GM12878 (cell line): ENCODE measurements at regions not wholly inside any gene's neighbourhood (a gene's known extent, or its start where the extent isn't known, plus 50 kb on each side); places are given as distances from the start of the nearest gene placed in this dataset.

Source experiments
- ATAC-seq: fragments of 200-7000 bp; cut with Tn5 transposase; 3 replicates; pipeline ENCODE4 v1.9.1; 2020; ENCODE audit warnings: mild to moderate bottlenecking, moderate library complexity
- BruUV-seq: library from RNA; stranded (reverse); fragments of 400-500 nt; replicated peaks from 2 replicates; lab custom pipeline; 2021; lab: Mats Ljungman, UMichigan
- CTCF ChIA-PET: fragments of 300-600 bp; sonication (Branson Sonifier 250); formaldehyde crosslinking; extraction: SDS; loops from one replicate; lab custom pipeline; 2021; ENCODE audit warnings: inconsistent platforms; lab: Yijun Ruan, JAX
- POLR2A ChIA-PET: fragments of 350-600 bp; formaldehyde crosslinking; extraction: SDS; loops from one replicate; lab custom pipeline; 2021; ENCODE audit warnings: inconsistent platforms; lab: Charles Lee
- RAD21 ChIA-PET: fragments of 300-600 bp; sonication (Branson Sonifier 250); formaldehyde crosslinking; loops from one replicate; lab custom pipeline; 2023; ENCODE audit warnings: antibody characterized with exemption; ENCODE audit not compliant: unreplicated experiment; lab: Charles Lee
- SMC1A ChIA-PET: fragments of 300-600 bp; sonication (Branson Sonifier 250); formaldehyde crosslinking; loops from one replicate; lab custom pipeline; 2023; ENCODE audit not compliant: unreplicated experiment, uncharacterized antibody; lab: Charles Lee
- DNase-seq: peaks from one replicate; pipeline ENCODE4 v3.0.0-alpha.2; 2011; ENCODE audit warnings: low read depth, low spot score
- FAIRE-seq: peaks from 3 replicates; lab custom pipeline; 2011; peaks lifted over from hg19 to GRCh38; lab: Jason Lieb, UNC
- H2AFZ ChIP-seq: 2 replicates; pipeline ENCODE4 v1.6.0; 2011; ENCODE audit warnings: low read depth, low read length, control low read depth; ENCODE audit not compliant: control insufficient read depth
- H3K27ac ChIP-seq: 2 replicates; pipeline ENCODE4 v1.5.1; 2011; ENCODE audit warnings: control low read depth; ENCODE audit not compliant: control insufficient read depth, insufficient read depth
- H3K27me3 ChIP-seq, 2 experiments: replicated peaks in 1 of 2; 2 replicates each; pipeline versions ENCODE4 v1.6.0 to v1.6.1; 2011; ENCODE audit warnings: low read length in 1 of 2; ENCODE audit not compliant: control insufficient read depth in 2 of 2, insufficient read depth in 2 of 2
- H3K36me3 ChIP-seq, 2 experiments: 2 replicates each; pipeline ENCODE4 v1.5.1; 2011; ENCODE audit warnings: low read length in 1 of 2; ENCODE audit not compliant: control insufficient read depth in 2 of 2, insufficient read depth in 2 of 2
- H3K4me1 ChIP-seq: 2 replicates; pipeline ENCODE4 v1.6.1; 2011; ENCODE audit warnings: mild to moderate bottlenecking, low read length, moderate library complexity, mixed read lengths; ENCODE audit not compliant: control insufficient read depth, insufficient read depth
- H3K4me2 ChIP-seq: 2 replicates; pipeline ENCODE4 v1.6.0; 2011; ENCODE audit warnings: control low read depth; ENCODE audit not compliant: control insufficient read depth, insufficient read depth
- H3K4me3 ChIP-seq: fragments of 200-600 bp; sonication (generic); 2 replicates; pipeline ENCODE4 v1.5.1; 2016
- H3K79me2 ChIP-seq: 2 replicates; pipeline ENCODE4 v1.6.0; 2011; ENCODE audit warnings: low read length; ENCODE audit not compliant: control insufficient read depth, insufficient read depth
- H3K9ac ChIP-seq: 2 replicates; pipeline ENCODE4 v1.8.0; 2011; ENCODE audit warnings: low read length, control low read depth, mixed read lengths; ENCODE audit not compliant: control insufficient read depth, insufficient read depth
- H3K9me3 ChIP-seq: replicated peaks from 3 replicates; pipeline ENCODE4 v1.5.1; 2011; ENCODE audit warnings: mild to moderate bottlenecking, low read length; ENCODE audit not compliant: control insufficient read depth, insufficient read depth
- H4K20me1 ChIP-seq: 2 replicates; pipeline ENCODE4 v1.6.0; 2011; ENCODE audit not compliant: control insufficient read depth, insufficient read depth
- CHD2 ChIP-seq: IDR thresholded peaks from 2 replicates; pipeline ENCODE4 v1.6.1; 2011; ENCODE audit warnings: low read depth, low read length, improper control_type of control experiment, borderline replicate concordance
- CREB1 ChIP-seq: IDR thresholded peaks from 2 replicates; pipeline ENCODE4 v1.6.1; 2012; ENCODE audit warnings: low read depth, mild to moderate bottlenecking, inconsistent platforms
- HCFC1 ChIP-seq: fragments of 150-350 bp; IDR thresholded peaks from 2 replicates; pipeline ENCODE4 v1.6.1; 2014; ENCODE audit warnings: low read length
- HDGF ChIP-seq: fragments of 450-650 bp; IDR thresholded peaks from 2 replicates; pipeline ENCODE4 v1.6.1; 2016; ENCODE audit warnings: antibody characterized with exemption
- MYC ChIP-seq: IDR thresholded peaks from 2 replicates; pipeline ENCODE4 v1.6.1; 2011; ENCODE audit warnings: mild to moderate bottlenecking, low read length, moderate library complexity, inconsistent platforms; ENCODE audit not compliant: insufficient read depth, insufficient replicate concordance, insufficient read length, severe bottlenecking
- NFYB ChIP-seq: IDR thresholded peaks from 2 replicates; pipeline ENCODE4 v1.6.1; 2011; ENCODE audit warnings: low read depth, mild to moderate bottlenecking, low read length, improper control_type of control experiment, moderate library complexity; ENCODE audit not compliant: insufficient read depth
- NRF1 ChIP-seq: conservative IDR thresholded peaks from 2 replicates; pipeline ENCODE4 v1.6.1; 2011; ENCODE audit warnings: mild to moderate bottlenecking, low read depth, low read length, improper control_type of control experiment
- POLR2AphosphoS2 ChIP-seq: IDR thresholded peaks from 2 replicates; pipeline ENCODE4 v1.6.1; 2011; ENCODE audit warnings: low read depth, mild to moderate bottlenecking, low read length, improper control_type of control experiment, moderate library complexity
- PRDM15 ChIP-seq: fragments of 450-650 bp; formaldehyde crosslinking; IDR thresholded peaks from 2 replicates; pipeline ENCODE4 v1.4.0; 2020; ENCODE audit warnings: mild to moderate bottlenecking, moderate library complexity
- RAD51 ChIP-seq: fragments of 450-650 bp; IDR thresholded peaks from 2 replicates; pipeline ENCODE4 v1.6.1; 2016; ENCODE audit warnings: moderate library complexity, mild to moderate bottlenecking, inconsistent platforms
- SMAD1 ChIP-seq: fragments of 450-650 bp; IDR thresholded peaks from 2 replicates; pipeline ENCODE4 v1.6.1; 2018; ENCODE audit warnings: mild to moderate bottlenecking, low read depth; ENCODE audit not compliant: partially characterized antibody
- SMARCA5 ChIP-seq: fragments of 450-650 bp; IDR thresholded peaks from 2 replicates; pipeline ENCODE4 v1.6.1; 2017; ENCODE audit warnings: mild to moderate bottlenecking
- SP1 ChIP-seq: IDR thresholded peaks from one replicate; pipeline ENCODE4 v1.6.1; 2011; ENCODE audit warnings: low read depth, low read length
- ZNF217 ChIP-seq: fragments of 450-650 bp; IDR thresholded peaks from 2 replicates; pipeline ENCODE4 v1.6.1; 2017; ENCODE audit warnings: antibody characterized with exemption, mild to moderate bottlenecking
- ZNF384 ChIP-seq: IDR thresholded peaks from 2 replicates; pipeline ENCODE4 v1.6.1; 2012; ENCODE audit warnings: low read depth, mild to moderate bottlenecking, low read length, improper control_type of control experiment, borderline replicate concordance
- ZZZ3 ChIP-seq: IDR thresholded peaks from 2 replicates; pipeline ENCODE4 v1.6.1; 2011; ENCODE audit warnings: low read depth; ENCODE audit not compliant: control insufficient read depth, insufficient read length
- WGBS: methylation state at CpG from one replicate; pipeline ENCODE4 v1.1.6; 2016; ENCODE audit warnings: low lambda C conversion rate; ENCODE audit not compliant: insufficient replicate concordance, insufficient coverage; ENCODE audit errors: missing lambda C conversion rate; 5-methylcytosine and 5-hydroxymethylcytosine counted together
- in situ Hi-C: fragments of 300-500 bp; cut with MboI; formaldehyde crosslinking; loops from 9 replicates; pipeline ENCODE4 v1.14.3; 2018; ENCODE audit warnings: mixed read lengths
- intact Hi-C: fragments of 100-400 bp; cut with micrococcal nuclease; formaldehyde crosslinking; loops from one replicate; pipeline ENCODE4 v1.14.2; 2022; ENCODE audit not compliant: unreplicated experiment
- TF ChIP-seq, protein P1 (sequence below): IDR thresholded peaks from 2 replicates; pipeline ENCODE4 v1.6.1; 2012; ENCODE audit warnings: low read depth, low read length, improper control_type of control experiment
- TF ChIP-seq, protein P2 (sequence below): fragments of 450-650 bp; IDR thresholded peaks from 2 replicates; pipeline ENCODE4 v1.6.1; 2014; ENCODE audit warnings: mild to moderate bottlenecking
- TF ChIP-seq, protein P3 (sequence below): IDR thresholded peaks from 2 replicates; pipeline ENCODE4 v1.6.1; 2012; ENCODE audit warnings: low read length, inconsistent platforms

- in situ Hi-C loops, result no loop called here
- H3K4me3 ChIP-seq, result no peak overlapping the region
- no peak for DNase-seq
- RAD21 ChIA-PET, result interaction anchor here (0.7 to 1.2 kb wide), 2 partner anchors 14 to 32 kb away, joined by 3 to 5 read pairs; no protein-coding TSS in a partner anchor
- no peaks in the 10 kb centered on the region for H3K36me3 ChIP-seq
- CTCF ChIA-PET, result interaction anchor here (1.2 kb wide), 1 partner anchor 39 kb away, joined by 3 read pairs; no protein-coding TSS in a partner anchor
- SMC1A ChIA-PET, result interaction anchor here (0.6 to 0.7 kb wide), 2 partner anchors 67 to 1004 kb away, joined by 3 read pairs; no protein-coding TSS in a partner anchor
- no peak overlapping the region for H3K9ac ChIP-seq
- H3K27ac ChIP-seq, result no peak overlapping the region
- H3K4me2 ChIP-seq, result no peak overlapping the region
- H3K4me1 ChIP-seq, result no peaks in the 10 kb centered on the region; the same call in 1 of the 2 replicates
- H4K20me1 ChIP-seq, result no peaks in the 10 kb centered on the region
- no peaks in the 10 kb centered on the region for H3K27me3 ChIP-seq
- H2AFZ ChIP-seq, result no peak overlapping the region
- no peaks in the 10 kb centered on the region for H3K79me2 ChIP-seq
- TF ChIP-seq, protein P1, sequence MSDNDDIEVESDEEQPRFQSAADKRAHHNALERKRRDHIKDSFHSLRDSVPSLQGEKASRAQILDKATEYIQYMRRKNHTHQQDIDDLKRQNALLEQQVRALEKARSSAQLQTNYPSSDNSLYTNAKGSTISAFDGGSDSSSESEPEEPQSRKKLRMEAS, result no peak
- TF ChIP-seq SMAD1, result no peak
- TF ChIP-seq CREB1, result no peak
- TF ChIP-seq ZNF384, result no peak
- no peak for TF ChIP-seq ZZZ3
- no peak for TF ChIP-seq MYC
- no peak for TF ChIP-seq RAD51
- TF ChIP-seq POLR2AphosphoS2, result no peak
- TF ChIP-seq NFYB, result no peak
- no peak for TF ChIP-seq HCFC1
- no peak for TF ChIP-seq NRF1
- TF ChIP-seq, protein P2, sequence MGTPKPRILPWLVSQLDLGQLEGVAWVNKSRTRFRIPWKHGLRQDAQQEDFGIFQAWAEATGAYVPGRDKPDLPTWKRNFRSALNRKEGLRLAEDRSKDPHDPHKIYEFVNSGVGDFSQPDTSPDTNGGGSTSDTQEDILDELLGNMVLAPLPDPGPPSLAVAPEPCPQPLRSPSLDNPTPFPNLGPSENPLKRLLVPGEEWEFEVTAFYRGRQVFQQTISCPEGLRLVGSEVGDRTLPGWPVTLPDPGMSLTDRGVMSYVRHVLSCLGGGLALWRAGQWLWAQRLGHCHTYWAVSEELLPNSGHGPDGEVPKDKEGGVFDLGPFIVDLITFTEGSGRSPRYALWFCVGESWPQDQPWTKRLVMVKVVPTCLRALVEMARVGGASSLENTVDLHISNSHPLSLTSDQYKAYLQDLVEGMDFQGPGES, result no peak
- TF ChIP-seq CHD2, result no peak
- no peak for TF ChIP-seq SMARCA5
- TF ChIP-seq, protein P3, sequence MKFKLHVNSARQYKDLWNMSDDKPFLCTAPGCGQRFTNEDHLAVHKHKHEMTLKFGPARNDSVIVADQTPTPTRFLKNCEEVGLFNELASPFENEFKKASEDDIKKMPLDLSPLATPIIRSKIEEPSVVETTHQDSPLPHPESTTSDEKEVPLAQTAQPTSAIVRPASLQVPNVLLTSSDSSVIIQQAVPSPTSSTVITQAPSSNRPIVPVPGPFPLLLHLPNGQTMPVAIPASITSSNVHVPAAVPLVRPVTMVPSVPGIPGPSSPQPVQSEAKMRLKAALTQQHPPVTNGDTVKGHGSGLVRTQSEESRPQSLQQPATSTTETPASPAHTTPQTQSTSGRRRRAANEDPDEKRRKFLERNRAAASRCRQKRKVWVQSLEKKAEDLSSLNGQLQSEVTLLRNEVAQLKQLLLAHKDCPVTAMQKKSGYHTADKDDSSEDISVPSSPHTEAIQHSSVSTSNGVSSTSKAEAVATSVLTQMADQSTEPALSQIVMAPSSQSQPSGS, result no peak
- no peak for TF ChIP-seq HDGF
- no peak for TF ChIP-seq SP1
- TF ChIP-seq ZNF217, result no peak
- TF ChIP-seq PRDM15 (CRISPR knock-in tag), result no peak
- TF ChIP-seq, all 136 proteins: peak for 0
- no peak for FAIRE-seq
- 54% methylated on average over 9 of the region's 9 CpGs for WGBS
- no peaks in the 10 kb centered on the region; the same call in 2 of the 3 replicates for H3K9me3 ChIP-seq
- POLR2A ChIA-PET, result no interaction called here
- intact Hi-C loops, result no loop called here
- no TSS peak for BruUV-seq
- ATAC-seq, result no peak
These were observed 330.3 kb upstream of the ZNF32 start for GRCh38 chr10:43978936-43979335.
